IPS-20b (cell line): ENCODE measurements at regions not wholly inside any gene's neighbourhood (a gene's known extent, or its start where the extent isn't known, plus 50 kb on each side); places are given as distances from the start of the nearest gene placed in this dataset.

Experiments
- H3K27ac ChIP-seq: one replicate; pipeline ENCODE4 v1.5.1; 2013; ENCODE audit warnings: low read length
- H3K27me3 ChIP-seq: 2 replicates; pipeline ENCODE4 v1.6.1; 2013; ENCODE audit warnings: mild to moderate bottlenecking, low read length, inconsistent platforms; ENCODE audit not compliant: insufficient read depth
- H3K36me3 ChIP-seq: 2 replicates; pipeline ENCODE4 v1.6.1; 2013; ENCODE audit warnings: low read depth, mild to moderate bottlenecking, inconsistent platforms, low read length, moderate library complexity; ENCODE audit not compliant: insufficient read depth
- H3K4me1 ChIP-seq: 2 replicates; pipeline ENCODE4 v1.6.1; 2013; ENCODE audit warnings: mild to moderate bottlenecking, control low read depth, inconsistent platforms, low read length, moderate library complexity; ENCODE audit not compliant: insufficient read depth
- H3K4me3 ChIP-seq: 2 replicates; pipeline ENCODE4 v1.5.1; 2013; ENCODE audit warnings: mild to moderate bottlenecking, low read length, inconsistent platforms
- H3K9ac ChIP-seq: 2 replicates; pipeline ENCODE4 v1.6.1; 2013; ENCODE audit warnings: low read depth, mild to moderate bottlenecking, inconsistent platforms, low read length, moderate library complexity
- H3K9me3 ChIP-seq: 2 replicates; pipeline ENCODE4 v1.6.1; 2013; ENCODE audit warnings: mild to moderate bottlenecking, low read depth, low read length, inconsistent platforms; ENCODE audit not compliant: insufficient read depth

DNA sequence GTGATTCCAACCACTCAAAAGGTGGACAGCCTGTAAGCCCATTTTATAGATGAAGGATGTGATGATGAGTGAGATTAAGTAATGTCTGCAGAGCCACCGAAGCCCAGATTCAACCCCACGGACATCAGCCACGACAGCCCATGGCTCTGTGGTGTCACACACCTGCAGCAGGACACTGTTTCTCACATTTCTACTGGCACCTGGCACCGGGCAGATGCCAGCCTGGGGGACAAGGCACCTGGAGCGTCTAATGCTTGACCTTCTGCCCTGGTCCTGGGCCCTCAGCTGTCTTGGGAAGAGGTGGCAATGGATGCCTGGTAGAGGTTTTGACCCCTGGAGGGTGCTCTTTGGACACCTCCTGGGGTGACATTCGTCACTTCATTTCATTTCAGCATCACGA is 176.3 kb downstream of the ANAPC1 start:
- peaks cover 23% of the 10 kb centered on the region for H3K4me1 ChIP-seq
- H3K9ac ChIP-seq = no peak overlapping the region
- H3K27ac ChIP-seq = no peak overlapping the region

DNA sequence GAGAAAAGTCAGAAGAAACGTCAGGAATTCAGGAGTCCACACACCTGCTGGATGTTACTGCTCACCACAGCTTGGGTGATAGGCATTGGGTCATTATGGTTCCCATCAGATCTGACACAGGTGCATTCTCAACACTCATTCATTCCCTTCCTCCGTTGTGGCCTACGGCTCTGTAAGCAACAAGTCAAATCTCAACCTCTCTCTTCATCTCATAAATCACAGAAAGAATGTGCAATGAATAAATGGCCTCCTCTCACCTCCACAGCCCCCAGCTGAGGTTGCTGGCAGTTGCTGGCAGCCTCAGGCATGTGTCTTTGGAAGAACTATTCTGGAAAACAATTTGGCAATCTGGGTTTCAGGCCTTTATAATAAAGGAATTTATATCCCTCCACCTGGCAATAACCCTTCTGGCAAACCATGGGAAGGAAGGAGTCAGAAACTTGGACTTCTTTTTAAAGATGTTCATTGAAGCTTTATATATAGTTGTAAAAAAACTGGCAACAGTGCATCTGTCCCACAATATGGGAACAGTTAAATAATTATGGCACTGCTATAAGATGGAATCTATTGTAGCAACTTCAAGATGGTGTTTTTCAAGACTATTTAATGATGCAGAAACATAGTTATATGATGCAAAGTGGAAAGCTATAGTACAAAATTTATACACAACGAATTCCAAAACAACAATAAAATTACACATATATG is 175.4 kb downstream of the ANAPC1 start:
- H3K9me3 ChIP-seq = no peaks in the 10 kb centered on the region; the same call in 1 of the 2 replicates
- H3K9ac ChIP-seq = no peak overlapping the region
- H3K36me3 ChIP-seq = no peaks in the 10 kb centered on the region
- H3K27me3 ChIP-seq = no peaks in the 10 kb centered on the region
- no peak overlapping the region for H3K27ac ChIP-seq
- no peak overlapping the region for H3K4me3 ChIP-seq
- H3K4me1 ChIP-seq = peaks cover 23% of the 10 kb centered on the region

More for the DNA sequence above, 176.3 kb downstream of the ANAPC1 start:
- Histone ChIP-seq H3K36me3 (no peaks in the 10 kb centered on the region), H3K27me3 (no peaks in the 10 kb centered on the region), H3K4me3 (no peak overlapping the region), H3K9me3 (no peaks in the 10 kb centered on the region; the same call in 1 of the 2 replicates)

DNA sequence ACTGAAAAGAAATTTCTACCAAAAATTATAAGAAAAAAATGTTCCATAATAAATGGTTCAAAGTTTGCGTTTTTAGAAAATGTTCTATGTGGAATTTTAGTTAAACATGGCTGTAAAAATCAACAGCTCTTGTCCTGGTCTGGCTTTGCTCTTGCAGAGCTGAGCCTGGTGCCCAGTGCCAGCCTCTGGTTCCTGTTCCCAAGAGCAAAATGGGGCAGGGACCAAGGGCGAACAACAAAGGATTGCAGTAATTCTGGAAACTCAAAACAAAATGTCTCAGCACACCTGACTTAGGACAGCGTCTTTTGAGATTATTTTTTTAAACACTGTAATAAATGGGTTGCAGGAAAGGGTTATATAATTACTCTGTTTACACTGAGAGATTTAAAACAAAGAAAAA is 174.7 kb downstream of the ANAPC1 start:
- H3K27ac ChIP-seq = no peak overlapping the region
- no peaks in the 10 kb centered on the region for H3K27me3 ChIP-seq
- no peaks in the 10 kb centered on the region for H3K36me3 ChIP-seq
- H3K9ac ChIP-seq = no peak overlapping the region
- H3K4me1 ChIP-seq = peaks cover 23% of the 10 kb centered on the region
- no peaks in the 10 kb centered on the region; the same call in 1 of the 2 replicates for H3K9me3 ChIP-seq
- H3K4me3 ChIP-seq = no peak overlapping the region

DNA sequence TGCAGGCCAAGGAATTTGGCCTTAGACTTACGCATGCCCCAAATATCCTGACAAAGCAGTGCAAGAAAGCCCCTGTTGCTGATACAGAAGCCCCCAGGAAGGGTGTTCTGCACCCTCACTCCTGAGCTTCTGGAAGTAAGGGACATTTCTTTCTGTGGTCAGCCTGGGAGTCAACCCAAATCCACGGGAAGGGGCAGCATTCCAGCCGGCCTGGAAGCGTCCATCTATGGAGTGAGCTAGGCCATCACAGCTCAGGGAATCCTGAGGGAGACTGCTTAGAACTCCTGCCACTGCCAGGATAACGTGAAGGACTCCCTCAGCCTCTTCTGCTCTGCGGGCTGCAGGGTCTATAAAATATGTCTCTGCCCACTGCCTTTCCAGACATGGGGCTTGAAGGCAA is 173.9 kb downstream of the ANAPC1 start:
- Histone ChIP-seq H3K36me3 (no peaks in the 10 kb centered on the region), H3K27me3 (no peaks in the 10 kb centered on the region), H3K4me3 (no peak overlapping the region), H3K9me3 (no peaks in the 10 kb centered on the region; the same call in 1 of the 2 replicates), H3K27ac (no peak overlapping the region), H3K9ac (no peak overlapping the region), H3K4me1 (peaks cover 19% of the 10 kb centered on the region)

DNA sequence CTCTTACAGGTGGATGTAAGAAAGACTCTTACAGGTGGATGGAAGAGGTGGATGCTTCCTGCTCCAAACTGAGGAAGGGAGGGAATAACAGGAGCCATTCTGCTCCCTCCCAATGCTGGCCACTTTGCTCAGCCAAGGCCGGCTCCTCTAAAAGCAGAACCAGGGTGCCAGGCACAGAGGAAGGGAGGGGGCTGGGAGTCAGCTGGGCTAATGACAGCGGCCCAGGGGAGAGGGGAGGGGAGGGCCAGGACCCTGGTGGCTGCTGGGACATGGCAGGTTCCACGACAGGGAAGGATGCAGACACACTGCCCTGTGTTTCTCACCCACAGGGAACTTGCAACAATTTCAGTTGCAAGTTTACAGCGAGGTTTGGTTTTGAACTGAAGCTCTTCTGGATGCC is 173.4 kb downstream of the ANAPC1 start:
- Histone ChIP-seq H3K27me3 (no peaks in the 10 kb centered on the region), H3K4me3 (no peak overlapping the region), H3K36me3 (no peaks in the 10 kb centered on the region), H3K27ac (no peak overlapping the region), H3K4me1 (peaks cover 15% of the 10 kb centered on the region), H3K9me3 (no peaks in the 10 kb centered on the region; the same call in 1 of the 2 replicates), H3K9ac (no peak overlapping the region)

DNA sequence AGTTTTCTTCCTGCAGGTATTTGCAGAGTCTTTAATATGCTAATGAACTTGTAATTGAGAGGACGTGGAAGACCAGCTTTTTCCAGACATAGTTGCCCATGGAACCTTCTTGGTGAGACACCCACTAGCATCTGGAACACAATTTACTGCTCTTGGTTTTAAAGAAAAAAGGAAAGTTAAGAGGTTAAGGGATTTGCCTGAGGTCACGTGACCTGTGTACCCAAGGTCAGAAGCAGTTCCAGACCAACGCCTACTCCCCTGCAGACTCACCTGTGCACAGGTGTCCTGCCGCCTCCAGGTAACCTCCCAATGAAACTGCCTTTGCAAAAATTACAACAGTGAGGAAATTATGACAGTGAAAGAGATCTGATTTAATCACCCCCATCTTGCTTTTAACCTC is 172.7 kb downstream of the ANAPC1 start:
- H3K9ac ChIP-seq = no peak overlapping the region
- peaks cover 12% of the 10 kb centered on the region for H3K4me1 ChIP-seq
- no peak overlapping the region for H3K4me3 ChIP-seq
- H3K9me3 ChIP-seq = no peaks in the 10 kb centered on the region; the same call in 1 of the 2 replicates
- H3K27ac ChIP-seq = no peak overlapping the region
- no peaks in the 10 kb centered on the region for H3K27me3 ChIP-seq
- no peaks in the 10 kb centered on the region for H3K36me3 ChIP-seq

DNA sequence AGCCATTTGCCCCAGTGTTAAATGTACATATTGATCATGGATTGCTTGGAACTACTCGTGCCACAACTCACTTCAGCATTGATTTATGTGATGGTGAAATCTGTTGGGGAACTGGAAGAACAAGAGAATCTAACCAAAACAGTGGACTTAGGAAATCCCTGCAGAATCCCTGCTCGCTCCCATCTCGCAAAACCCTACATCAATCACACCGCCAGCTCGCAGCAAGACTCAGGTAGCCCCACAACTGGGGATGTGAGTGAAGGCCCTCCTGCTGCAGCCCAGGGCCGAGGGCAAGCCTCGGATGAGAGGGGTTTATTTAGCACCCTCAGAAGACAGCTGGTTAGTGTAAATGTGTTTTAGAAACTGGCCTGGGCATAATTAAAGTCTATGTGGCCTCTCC is 171.6 kb downstream of the ANAPC1 start:
- Histone ChIP-seq H3K4me3 (no peak overlapping the region), H3K4me1 (peaks cover 8% of the 10 kb centered on the region), H3K9me3 (no peaks in the 10 kb centered on the region; the same call in 1 of the 2 replicates), H3K36me3 (no peaks in the 10 kb centered on the region), H3K27me3 (no peaks in the 10 kb centered on the region), H3K27ac (no peak overlapping the region), H3K9ac (no peak overlapping the region)

DNA sequence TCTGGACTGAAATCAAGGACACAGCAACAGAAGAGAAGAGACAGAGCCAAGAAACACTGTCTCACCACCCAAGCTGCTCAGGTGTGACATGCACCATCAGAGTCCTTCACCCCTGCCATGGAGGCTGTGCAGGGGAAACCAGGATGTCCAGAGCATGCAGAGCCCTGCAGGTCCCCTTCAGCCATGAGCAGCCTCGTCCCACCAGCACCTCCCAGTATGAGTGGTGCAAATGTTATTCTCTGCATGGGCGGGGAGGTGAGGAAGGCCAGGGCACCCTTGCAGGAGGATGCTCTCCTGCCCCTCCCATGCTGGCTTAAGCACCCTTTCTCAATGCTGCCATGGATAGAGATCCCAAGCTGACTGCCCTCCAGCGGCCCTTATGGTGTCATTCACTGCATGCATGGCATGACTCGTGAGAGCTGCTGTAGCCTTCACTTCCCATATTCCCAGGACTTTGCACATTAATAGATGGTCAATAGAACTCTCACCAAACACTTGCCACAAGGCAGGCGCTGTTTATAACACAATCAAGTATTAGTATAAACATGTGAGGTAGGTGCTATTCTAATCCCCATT is 171.0 kb downstream of the ANAPC1 start:
- H3K9ac ChIP-seq = no peak overlapping the region
- peaks cover 8% of the 10 kb centered on the region for H3K4me1 ChIP-seq
- no peaks in the 10 kb centered on the region for H3K36me3 ChIP-seq
- H3K9me3 ChIP-seq = no peaks in the 10 kb centered on the region; the same call in 1 of the 2 replicates
- H3K27ac ChIP-seq = no peak overlapping the region
- no peaks in the 10 kb centered on the region for H3K27me3 ChIP-seq
- no peak overlapping the region for H3K4me3 ChIP-seq

DNA sequence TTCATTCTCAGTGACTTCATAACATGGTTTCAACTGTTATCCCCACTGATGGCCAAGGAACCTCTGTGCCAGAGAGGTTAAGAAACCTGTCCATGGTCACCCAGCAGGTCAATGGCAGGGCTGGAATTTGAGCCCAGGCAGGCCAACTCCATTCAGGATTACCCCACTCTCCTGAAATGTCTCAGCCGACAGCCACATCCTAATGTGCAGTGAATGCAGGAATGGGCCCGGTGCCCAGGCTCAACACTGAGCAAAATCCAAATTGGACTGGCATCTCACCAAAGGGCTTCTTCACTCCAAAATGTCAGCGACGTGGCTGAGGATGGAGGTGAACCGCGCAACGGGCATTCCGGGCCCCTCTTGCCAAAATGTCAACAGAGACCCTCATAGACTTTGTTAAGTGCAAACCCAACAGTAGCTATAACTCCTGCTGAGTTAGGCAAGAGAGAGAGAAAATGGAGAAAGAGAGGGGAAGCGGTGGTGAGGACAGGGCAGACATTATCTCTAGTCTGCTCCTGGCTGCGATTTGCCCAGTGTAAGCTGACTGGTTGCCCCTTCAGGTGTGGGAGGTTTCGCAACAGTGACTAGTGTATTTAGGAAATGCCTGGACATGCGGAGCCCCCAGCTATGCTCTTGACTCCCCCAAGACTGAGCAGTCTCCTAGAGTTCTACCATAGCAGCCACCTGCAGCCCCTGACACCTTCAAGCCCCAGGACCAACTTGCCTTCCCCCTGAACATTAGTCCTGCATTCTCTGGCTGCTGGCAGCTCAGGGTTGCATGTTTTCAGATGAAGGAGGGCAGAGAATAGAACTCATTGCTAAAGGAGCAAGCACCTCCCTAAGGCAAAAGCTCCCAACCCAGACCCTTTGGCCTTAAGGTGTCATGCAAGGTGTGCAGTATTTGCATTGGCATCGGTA is 167.7 kb downstream of the ANAPC1 start:
- peaks cover 3% of the 10 kb centered on the region for H3K4me1 ChIP-seq
- no peaks in the 10 kb centered on the region for H3K27me3 ChIP-seq
- H3K27ac ChIP-seq = no peak overlapping the region

DNA sequence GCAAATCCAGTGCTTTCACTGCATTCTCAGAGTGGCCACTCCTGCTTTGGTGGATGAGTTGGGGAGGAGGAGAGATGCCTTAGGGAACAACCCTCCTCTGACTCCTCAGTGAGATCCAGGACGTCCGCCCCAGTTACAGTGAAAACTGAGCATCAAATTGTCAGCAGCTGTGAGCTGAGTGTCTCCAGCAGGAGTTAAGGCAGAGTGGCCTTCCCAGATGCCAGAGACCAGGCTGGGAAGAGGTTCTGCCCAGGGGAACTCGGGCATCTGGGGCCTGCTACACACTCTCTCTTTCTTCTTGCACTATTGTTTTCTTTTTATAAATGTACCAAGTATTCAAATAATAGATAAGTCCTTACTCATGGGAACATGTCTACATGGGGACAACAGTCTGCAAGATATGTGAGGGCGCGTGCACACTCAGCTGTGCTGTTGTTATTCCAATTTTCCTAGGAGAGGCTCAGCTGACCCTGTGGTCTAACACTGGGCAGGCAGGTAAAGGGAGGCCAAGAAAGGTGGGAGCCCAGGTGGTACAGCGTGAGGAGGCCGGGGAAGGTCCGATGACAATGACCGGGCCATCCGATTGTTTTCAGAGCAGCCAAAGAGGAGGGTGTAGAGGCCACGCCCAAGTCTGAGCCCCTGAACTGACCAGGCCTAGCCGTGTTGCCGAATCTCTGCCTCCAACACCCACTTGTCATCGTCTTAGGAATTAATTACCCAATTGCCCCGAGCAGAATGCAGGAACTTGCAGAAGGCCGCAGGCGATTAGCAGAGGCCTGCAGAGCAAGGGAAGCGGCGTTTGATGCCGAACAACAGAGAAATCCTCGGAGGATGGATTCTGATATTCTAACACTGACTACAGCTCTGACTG is 166.9 kb downstream of the ANAPC1 start:
- H3K4me1 ChIP-seq = no peaks in the 10 kb centered on the region
- H3K4me3 ChIP-seq = no peak overlapping the region
- no peaks in the 10 kb centered on the region; the same call in 1 of the 2 replicates for H3K9me3 ChIP-seq
- H3K9ac ChIP-seq = no peak overlapping the region
- no peak overlapping the region for H3K27ac ChIP-seq
- no peaks in the 10 kb centered on the region for H3K36me3 ChIP-seq
- no peaks in the 10 kb centered on the region for H3K27me3 ChIP-seq

More for the DNA sequence above, 167.7 kb downstream of the ANAPC1 start:
- Histone ChIP-seq H3K36me3 (no peaks in the 10 kb centered on the region), H3K9me3 (no peaks in the 10 kb centered on the region; the same call in 1 of the 2 replicates), H3K9ac (no peak overlapping the region), H3K4me3 (no peak overlapping the region)
